NCI-H748 treated with DMSO at 0.1 percent for 48 hours (cell line): ENCODE measurements at regions not wholly inside any gene's neighbourhood (a gene's known extent, or its start where the extent isn't known, plus 50 kb on each side); places are given as distances from the start of the nearest gene placed in this dataset.

Experiments
- DNase-seq: peaks from one replicate; lab custom pipeline; 2025; lab: John Stamatoyannopoulos, UW

DNA sequence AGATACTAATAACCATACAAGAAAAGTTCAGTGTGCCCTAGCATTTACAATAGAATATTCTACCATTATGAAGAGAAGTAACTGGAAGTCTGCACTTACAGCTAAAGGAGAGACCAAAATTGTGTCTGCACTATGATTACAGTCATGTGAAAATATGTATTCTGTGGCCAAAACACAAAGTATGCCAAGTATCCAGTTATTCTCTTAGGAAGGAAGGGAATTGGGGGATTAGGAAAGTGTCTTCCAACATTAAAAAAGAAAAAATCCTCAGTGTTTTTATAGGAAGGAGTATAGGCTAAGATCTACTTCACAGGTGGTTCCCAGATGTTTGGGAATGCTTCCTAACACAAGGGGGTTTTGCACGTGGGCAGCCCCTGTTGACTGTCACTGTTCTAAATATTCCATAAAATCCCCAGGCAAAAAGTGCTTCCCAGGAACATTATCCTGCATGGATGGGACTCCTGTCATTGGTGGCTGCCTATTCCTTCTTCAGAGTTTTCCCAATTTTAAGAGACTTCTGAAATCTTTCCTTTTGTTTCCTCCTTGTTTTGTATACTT, 180.2 kb upstream of the KLHL29 start:
- no peak for DNase-seq

DNA sequence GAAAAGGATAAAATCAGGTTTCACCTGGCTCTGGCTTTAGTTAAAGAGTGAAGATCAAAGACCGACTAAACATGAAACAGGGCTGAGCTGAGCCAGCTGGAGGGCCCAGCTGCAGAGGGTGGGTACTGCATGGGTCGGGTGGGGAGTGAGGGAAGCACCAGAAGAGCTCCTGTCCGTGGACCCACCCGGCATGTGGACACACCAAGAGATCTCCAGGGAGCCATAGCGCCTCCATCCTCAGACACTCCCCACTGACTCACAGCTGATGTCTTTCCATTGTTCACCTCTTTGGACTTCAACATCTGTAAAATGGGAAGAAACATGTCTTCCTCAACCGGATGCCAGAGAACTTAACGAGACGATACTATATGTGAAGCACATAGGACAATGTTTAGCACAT, 178.3 kb upstream of the KLHL29 start:
- DNase-seq, result no peak

GRCh38 chr2:23207871-23208270, 177.1 kb upstream of the KLHL29 start:
- no peak for DNase-seq

DNA sequence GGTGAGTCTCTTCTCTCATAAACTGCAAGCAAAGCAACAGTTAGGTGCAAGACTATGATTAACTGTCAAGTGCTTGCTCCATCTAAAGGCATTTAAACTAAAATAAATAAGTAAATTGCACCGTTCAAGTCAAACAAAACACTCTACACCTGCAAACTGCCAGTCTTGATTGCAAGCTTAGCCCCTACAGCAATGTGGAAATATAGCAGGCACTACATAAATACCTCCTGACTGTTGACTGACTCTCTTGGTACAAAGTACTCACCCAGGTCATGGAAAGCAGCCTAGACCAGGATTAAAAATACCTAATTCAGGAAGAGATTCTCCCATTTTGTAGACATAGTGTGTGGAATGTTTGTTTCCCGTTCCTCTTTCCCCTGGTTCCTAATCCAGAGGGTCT, 176.6 kb upstream of the KLHL29 start:
- peak; percentile 20 for DNase-seq

DNA sequence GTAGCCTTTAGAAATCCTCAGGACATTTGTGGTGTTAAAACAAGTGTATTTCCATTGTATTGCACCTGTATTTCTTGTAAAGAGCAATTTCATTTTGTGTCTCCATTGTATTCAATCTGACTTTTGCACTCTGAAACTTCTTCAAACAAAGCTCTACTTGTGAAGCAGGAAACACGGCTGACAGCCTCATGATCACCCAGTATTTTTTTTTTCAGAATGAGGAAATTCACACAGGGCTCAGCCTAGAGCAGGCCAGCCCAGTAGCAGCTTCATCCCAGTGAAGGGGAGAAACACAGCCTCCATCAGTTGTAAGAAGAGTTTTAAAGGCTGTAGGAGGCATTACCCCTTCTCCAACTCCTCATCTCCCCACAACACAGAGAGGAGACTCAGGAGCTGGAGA, 175.9 kb upstream of the KLHL29 start:
- no peak for DNase-seq

- DNase-seq, result no peak
Observed at GRCh38 chr2:23211987-23212583, 172.9 kb upstream of the KLHL29 start.

- DNase-seq, result no peak
Observed at GRCh38 chr2:23213196-23213595, 171.8 kb upstream of the KLHL29 start.

DNA sequence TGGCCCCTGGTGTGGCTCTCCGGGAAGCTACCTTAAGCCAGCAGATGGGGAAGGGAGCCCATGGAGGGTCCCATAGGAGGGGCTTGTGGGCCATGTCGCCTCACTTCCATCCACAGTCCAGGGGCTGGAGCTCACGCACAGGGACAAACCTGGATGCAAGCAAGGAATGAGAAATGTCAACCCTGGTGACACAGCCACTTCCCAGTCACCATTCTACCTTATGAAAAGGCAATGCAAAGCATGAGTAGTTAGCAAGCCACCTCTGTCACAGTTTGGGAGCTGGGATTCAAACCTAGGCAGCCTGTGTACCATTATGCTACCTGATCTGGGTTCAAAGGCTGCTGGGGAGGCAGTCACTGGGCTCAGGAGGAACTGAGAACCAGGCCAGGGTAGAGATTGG, 170.0 kb upstream of the KLHL29 start:
- DNase-seq, result no peak

DNA sequence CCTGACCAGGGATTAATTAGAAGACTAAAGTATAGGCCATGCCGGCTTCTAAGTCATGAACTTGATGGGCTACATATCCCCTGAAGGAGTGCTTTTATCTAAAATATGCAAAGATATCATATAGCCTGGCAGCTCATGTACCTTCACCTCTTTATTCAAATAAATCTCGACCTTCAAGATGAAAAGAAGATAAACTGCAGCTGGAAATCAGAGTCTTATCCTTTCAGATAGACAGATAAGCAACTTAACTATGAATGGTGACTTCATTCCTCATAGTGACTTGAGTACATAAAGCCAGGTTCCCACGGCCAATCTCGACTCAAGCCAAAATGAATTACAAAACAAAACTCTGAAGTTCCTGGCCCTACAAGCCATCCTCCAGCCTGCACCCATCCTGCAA, 165.3 kb upstream of the KLHL29 start:
- DNase-seq, result no peak

- peak; percentile 11 for DNase-seq
Observed at GRCh38 chr2:23220513-23221094, 164.4 kb upstream of the KLHL29 start.

GRCh38 chr2:23221236-23221635, 163.7 kb upstream of the KLHL29 start:
- DNase-seq, result no peak

GRCh38 chr2:23221901-23222300, 163.1 kb upstream of the KLHL29 start:
- DNase-seq, result no peak

DNA sequence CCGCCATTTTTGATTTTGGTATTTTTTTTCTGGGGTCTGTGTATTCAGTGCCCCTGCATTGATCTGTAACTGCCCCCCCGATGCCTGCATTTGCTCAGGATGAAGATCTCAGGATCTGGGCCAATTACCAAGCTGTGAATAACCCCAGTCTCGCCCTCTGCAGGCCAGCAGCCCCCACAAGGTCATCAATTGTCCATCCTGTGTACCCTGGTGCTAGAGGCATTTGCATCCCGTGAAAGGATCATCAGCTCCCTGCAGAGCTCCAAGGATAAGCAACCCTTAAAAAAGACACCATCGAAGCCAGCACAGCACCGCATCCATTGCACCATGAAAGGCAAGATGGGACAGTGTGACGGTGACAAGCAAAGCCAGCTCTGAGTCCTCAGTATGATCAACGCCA, 154.1 kb upstream of the KLHL29 start:
- no peak for DNase-seq

- DNase-seq, result no peak
Observed at GRCh38 chr2:23231865-23232264, 153.1 kb upstream of the KLHL29 start.

- no peak for DNase-seq
Observed at GRCh38 chr2:23235292-23235691, 149.7 kb upstream of the KLHL29 start.

- DNase-seq, result no peak
Observed at GRCh38 chr2:23235736-23236135, 149.2 kb upstream of the KLHL29 start.

- DNase-seq, result no peak
Observed at GRCh38 chr2:23237147-23237546, 147.8 kb upstream of the KLHL29 start.

GRCh38 chr2:23238011-23238657, 146.8 kb upstream of the KLHL29 start:
- no peak for DNase-seq

DNA sequence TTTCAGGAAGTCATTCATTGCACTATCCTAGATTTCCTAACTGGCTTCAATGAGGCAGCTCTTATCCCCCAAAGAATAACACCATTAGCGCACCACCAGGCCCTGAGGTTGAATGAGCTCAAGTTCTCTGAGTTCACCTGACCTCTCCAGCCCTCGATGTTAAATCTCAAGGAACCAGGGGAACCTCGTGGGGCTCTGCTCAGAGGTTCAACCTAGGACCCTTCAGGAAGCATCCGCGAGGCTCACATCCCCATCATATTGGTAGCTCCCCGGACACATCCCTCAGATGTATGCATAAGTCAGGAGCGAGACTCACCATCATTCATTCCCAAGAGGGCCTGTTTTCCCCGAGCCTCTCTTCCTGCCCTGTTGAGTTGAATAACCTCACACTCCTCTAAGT, 145.6 kb upstream of the KLHL29 start:
- DNase-seq, result no peak

GRCh38 chr2:23241121-23241520, 143.9 kb upstream of the KLHL29 start:
- DNase-seq, result peak; percentile 74

DNA sequence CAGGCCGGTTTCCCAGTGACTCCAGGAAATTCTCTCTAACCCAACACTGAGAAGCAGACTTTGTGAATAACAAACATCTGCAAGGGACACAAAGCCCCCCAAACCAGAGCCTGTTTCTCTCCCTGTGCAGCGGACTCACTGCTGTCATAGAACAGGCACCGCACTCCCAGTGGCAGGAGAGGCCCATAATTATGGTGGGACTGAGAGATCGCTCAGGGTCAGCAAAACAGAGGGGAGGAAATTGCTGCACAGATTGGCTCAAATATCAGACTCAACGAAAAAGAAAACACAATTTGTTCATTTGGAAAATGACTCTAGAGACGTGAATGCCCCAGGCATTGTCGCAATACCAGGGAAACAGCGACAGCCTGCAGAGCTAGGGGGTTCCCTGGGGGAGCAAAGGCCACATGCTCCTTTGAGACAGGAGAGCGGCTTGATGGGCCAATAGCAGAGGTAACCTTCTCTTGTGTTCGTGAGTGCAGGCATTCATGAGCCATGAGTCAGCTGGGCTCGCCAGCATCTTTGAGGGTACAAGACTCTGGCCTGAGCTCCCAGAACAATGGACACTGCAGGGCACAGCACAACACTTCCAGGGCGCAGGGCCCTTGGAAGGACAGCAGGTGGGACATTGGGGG, 143.3 kb upstream of the KLHL29 start:
- peak; percentile 25 for DNase-seq

DNA sequence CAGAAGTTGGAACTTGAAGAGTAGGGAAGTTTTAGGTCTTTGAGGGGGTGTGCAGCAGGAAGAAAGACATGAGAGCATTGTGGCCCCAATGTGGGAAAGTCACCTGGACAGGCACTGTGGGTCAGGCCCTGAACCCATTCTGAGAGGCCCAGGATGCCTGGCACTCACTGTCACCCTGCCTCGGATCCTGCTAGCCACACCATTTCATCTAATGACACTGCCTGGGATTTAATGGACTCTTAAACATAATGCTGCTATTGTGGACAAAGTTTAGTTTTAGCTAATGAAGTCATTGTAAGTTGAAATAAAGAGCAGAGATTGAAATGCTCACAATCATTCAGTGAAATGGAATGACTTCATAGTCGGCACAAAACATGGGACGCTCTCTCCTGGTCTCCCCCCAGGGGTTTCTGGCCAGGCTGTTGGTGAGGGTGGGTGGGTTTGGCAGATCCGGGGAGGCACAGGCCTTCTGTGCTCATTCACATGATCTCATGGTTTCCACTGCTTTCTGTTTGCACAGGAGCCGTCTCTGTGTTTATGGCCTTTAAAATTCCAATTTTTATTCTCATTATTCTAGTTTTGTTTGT, 141.8 kb upstream of the KLHL29 start:
- no peak for DNase-seq

DNA sequence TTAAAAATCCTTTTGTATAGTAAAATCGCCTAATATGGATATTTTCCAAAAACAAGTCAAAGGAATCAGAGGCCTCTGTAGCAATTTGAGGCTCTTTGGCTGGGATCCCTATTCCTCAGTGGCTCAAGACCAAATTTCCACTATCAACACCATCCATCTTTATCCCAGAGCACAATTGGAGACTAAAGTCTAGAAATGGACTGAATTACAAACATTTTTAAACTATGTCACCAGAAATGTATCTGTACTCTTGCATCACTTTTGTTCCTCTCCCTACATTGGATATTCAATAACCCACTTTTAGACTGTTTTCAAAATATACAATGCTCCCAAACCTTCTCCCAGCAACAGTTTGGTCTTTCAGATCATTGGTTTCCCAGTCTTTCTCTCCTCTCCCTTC, 140.4 kb upstream of the KLHL29 start:
- no peak for DNase-seq
